ENCODE measurements at regions not wholly inside any gene's neighbourhood (a gene's known extent, or its start where the extent isn't known, plus 50 kb on each side); places are given as distances from the start of the nearest gene placed in this dataset.

GRCh38 chr20:51154708-51155690 is 132.1 kb upstream of the KCNG1 start:
- TF ChIP-seq, protein P1, sequence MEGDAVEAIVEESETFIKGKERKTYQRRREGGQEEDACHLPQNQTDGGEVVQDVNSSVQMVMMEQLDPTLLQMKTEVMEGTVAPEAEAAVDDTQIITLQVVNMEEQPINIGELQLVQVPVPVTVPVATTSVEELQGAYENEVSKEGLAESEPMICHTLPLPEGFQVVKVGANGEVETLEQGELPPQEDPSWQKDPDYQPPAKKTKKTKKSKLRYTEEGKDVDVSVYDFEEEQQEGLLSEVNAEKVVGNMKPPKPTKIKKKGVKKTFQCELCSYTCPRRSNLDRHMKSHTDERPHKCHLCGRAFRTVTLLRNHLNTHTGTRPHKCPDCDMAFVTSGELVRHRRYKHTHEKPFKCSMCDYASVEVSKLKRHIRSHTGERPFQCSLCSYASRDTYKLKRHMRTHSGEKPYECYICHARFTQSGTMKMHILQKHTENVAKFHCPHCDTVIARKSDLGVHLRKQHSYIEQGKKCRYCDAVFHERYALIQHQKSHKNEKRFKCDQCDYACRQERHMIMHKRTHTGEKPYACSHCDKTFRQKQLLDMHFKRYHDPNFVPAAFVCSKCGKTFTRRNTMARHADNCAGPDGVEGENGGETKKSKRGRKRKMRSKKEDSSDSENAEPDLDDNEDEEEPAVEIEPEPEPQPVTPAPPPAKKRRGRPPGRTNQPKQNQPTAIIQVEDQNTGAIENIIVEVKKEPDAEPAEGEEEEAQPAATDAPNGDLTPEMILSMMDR (IDR thresholded peaks at IDR 0.05), result no peak
- no peak for TF ChIP-seq POLR2A (IDR thresholded peaks at IDR 0.05)

Measured in lower leg skin (tissue), 3 donors.